GM21619 (cell line): ENCODE measurements at regions not wholly inside any gene's neighbourhood (a gene's known extent, or its start where the extent isn't known, plus 50 kb on each side); places are given as distances from the start of the nearest gene placed in this dataset.

Experiments
- ATAC-seq: cut with Tn5 transposase; IDR thresholded peaks from one replicate; pipeline ENCODE4 v1.9.1; 2021; ENCODE audit not compliant: unreplicated experiment

DNA sequence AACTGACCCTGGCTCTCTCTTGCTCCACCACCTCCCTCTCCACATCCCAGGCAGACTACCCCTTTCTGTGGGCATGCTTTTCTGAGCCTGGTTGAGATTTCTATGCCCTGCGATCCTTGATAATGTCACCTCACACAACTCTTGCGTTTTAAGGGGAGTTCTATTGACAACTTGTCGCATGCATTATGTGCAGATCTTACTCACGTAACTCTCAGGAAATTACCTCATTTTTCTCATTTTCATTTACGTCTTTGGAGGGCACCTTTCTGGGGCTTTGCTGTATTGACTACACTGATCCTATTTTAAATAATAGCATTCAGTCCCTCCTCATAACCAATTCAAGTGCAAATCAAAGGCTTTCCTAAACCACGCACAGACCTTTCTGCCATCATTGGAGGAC lies 140.4 kb upstream of the WWC1 start:
- ATAC-seq: no peak

DNA sequence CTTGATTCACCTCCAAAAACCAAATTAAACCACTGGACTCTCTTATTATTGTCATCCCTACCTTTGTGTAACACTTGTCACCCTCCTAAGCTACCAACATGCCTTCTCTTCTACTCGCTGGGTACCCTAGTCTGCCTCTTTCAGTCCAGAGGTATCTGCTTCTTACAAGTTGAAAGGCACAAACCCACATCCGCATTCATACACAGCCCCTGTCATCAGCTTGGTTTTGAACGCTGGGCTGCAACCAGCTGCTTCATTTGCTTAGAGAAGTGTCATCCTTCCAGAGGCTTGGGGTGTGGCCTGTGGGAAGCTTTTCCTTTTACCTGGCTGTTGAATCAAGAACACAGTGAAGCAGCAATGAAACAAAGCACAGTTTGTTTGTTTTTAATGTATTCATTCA lies 138.8 kb upstream of the WWC1 start:
- peak; percentile 74 for ATAC-seq

DNA sequence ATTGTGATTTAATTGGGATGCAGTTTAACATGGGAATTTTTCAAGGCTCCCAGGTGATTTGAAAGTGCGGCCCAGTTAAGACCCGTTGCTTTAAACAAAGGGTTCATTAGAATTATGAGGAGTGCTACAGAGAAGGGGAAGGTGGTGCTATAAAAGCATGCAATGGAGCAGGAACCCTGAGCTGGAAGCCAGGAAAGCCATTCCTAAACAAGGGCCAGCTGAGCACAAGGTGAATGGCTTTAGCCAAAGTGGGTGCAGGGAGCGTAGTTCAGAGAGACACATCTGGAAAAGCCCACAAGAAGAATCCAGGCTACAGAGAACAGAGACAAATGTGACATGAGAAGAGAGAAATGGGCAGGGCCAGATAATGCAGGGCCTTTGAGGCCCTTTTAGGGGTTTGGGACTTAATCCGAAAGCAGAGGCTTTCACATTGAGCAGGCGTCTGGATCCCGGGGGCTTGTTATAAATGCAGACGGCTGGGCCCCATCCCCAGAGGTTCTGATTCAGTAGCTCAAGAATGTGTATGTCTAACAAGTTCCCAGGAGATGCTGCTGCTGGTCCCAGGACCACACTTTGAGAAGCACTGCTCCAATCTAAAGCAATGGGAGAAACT lies 138.1 kb upstream of the WWC1 start:
- no peak for ATAC-seq

DNA sequence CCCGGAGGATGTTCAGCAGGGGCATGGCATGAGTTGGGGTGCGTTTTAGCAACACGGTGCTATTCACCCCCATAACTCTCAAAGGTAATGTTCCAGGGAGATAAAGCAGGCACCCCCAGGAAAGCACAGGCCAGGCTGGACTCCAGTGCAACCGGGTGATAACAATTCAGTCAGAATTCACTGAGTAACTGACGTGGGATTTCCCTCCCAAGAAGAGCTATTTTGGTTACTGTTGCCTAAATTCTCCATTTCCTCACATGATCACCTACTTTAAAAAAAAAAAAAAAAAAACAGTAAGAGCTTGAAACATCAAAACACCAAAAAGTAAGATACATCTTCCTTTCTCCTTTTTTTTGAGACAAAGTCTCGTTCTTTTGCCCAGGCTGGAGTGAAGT lies 137.6 kb upstream of the WWC1 start:
- no peak for ATAC-seq

DNA sequence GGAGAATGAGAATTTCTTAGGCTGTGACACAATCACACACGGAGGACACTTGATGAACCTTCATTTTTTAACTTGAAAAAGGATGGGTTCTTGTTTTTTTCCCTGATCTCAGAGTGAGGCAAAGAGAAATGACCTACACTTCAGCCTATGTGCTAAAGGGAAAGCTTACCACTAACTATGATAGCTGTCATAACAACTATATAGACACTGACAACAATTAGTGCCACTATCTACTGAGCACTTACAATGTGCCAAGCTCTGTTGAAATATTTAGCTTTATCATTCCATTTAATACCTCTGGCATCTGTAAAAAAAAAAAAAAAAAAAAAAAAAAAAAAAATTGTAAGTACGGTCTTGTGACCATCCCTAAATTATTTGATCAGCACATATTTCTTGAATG lies 135.9 kb upstream of the WWC1 start:
- ATAC-seq: no peak

DNA sequence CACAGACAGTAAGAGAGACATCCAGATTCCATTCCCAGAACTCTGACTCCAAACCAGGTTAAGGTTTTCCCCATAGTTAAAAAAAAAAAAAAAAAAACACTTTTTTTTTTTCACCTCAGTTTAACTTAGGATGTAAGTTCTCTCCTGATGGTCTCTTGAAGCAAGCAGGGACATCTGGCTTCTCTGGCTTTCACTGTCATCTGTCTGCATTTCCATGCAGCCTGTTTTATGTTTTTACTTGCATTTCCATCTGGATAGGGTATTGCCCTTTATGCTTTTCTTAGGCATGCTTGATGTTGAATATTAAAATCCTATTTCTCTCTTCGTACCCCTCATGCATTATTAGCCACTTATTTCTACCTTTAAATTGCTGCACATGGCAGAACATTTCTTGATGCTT lies 135.3 kb upstream of the WWC1 start:
- ATAC-seq: no peak

DNA sequence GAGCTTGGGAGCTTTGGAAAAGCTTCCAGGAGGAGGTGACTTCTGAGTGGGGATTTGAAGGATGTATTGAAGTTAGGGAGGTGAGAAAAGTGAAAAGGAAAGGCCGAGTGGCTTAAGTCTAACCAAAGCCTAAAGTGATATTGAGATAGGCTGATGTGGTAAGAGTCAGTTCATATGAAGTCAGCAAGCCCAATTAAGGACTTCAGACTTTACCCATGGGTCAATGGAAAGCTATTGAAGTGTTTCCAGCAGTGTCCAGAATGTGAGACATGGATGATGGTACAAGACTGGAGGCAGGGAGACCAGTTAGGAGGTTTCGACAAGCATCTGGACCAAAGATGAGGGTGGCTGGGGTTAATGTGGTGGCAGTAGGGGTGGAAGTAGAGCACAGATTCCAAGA lies 134.3 kb upstream of the WWC1 start:
- ATAC-seq: no peak

DNA sequence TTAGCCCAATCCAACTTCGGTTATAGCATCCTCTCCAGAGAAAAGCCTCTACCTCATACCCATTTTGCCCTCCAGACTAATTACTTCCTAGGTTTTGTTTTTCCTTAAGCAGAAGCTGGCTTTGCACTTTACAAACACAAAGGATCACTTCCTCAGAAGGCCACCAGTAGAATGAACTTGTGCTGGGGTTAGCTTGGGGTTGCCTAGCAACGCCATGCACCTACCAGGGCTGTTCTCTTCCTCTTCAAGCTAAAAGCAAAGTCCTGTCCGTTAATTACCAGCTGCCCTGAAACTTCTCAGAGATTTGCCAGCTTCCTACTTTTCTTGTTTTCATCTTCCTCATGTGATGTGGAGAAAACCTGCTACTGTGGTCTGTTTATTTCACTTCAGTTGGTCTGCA lies 132.0 kb upstream of the WWC1 start:
- peak; percentile 65 for ATAC-seq

DNA sequence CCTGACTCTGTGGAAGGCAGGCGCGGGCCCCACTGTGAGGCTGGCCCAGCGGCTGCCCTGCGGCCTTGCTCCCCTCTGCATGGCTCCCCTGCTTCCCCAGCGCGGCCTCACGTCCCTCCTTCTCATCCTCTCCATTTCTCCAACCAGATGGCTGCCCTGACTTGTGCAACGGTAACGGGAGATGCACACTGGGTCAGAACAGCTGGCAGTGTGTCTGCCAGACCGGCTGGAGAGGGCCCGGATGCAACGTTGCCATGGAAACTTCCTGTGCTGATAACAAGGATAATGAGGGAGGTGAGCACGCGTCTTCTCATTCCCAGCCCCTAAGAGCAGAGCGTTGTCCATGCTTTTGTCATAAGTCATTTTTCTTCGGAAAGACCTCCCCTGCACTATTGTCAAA lies 129.0 kb upstream of the WWC1 start:
- no peak for ATAC-seq

DNA sequence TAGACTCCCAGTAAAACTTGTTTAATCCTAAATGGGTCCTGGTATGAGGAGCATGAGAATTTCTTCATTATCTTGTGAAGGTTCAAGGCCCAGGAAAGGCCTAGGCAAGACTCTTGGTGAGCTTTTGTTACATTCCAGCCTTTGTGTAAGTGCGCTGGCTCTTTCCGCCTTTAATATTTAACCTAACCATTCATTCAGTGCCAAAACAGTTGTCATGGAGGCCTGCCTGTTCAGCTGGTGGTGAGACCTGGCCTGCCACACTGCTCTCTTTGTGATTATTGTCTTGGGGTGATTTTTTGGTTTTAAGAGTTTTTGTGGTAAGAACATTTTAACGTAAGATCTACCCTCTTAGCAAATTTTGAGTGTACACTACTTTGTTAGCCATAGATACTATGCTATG lies 127.5 kb upstream of the WWC1 start:
- ATAC-seq: no peak

DNA sequence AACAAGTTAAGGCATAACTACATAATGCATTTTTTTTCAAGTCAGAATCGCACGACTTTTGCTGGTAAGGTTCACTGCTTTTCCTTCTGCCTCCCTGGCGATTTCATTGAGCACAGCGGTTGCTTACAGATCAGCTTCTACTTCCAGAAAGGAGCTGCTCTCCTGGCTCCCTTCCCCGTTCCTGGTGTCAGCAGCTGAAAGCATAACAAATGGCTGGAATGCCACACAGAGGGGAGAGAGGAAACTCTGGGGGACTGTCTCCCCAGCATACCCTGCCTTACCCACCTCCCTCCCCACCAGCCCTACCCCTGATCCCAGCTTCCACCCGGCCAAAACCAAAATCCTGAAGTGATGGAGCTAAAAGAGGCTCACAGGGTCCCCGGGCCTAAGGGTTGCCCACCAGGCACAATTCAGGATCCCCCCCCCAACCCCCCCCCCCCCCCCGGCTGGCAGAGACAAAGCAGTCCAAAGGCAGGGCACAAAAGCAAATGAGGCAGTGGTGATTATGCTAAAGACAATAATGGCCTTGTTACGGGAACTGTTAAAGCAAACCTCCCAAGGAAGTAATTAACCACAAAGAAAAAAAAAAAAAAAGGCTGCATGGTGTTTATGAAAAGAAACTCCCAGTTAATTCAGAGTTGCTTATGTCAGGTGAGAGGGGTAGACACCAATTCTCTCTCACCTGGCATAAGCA lies 126.1 kb upstream of the WWC1 start:
- ATAC-seq: no peak

DNA sequence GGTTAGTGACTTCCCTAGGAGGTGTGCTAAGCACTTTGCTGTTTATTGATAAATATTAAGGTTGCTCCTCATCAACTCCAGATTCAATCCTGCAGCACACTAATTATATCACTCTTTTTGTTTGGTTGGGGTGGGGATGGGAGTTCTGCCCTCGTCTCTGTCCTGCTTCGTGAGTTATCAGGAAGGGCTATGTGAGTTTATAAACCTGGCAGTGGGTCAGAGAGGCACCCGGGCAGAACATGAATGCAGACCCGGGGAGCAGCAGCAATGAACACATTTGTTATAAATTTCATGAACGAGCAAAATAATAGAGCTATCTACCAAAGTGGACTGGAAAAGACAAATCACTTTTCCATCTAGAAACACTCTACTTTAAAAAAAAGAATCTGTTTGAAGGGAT lies 125.5 kb upstream of the WWC1 start:
- no peak for ATAC-seq

DNA sequence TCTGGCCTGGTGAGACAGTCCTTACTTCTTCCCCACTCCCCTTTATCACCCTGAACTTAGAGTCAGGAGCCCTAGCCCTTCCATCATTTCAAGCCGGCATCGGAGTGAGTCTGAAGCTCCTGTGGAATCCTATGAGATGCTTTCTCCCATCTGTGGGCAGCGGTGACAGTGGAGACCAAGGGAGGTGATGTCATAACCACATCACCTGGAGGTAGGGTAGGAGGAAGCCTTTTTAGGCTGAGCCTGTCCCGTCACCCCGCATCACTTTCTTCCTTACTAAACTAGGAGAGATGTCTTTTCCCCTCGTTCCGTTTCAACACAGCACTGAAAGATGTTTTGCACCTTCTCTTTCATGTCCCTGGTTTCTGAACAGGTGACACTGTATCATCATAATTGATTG lies 124.1 kb upstream of the WWC1 start:
- no peak for ATAC-seq

DNA sequence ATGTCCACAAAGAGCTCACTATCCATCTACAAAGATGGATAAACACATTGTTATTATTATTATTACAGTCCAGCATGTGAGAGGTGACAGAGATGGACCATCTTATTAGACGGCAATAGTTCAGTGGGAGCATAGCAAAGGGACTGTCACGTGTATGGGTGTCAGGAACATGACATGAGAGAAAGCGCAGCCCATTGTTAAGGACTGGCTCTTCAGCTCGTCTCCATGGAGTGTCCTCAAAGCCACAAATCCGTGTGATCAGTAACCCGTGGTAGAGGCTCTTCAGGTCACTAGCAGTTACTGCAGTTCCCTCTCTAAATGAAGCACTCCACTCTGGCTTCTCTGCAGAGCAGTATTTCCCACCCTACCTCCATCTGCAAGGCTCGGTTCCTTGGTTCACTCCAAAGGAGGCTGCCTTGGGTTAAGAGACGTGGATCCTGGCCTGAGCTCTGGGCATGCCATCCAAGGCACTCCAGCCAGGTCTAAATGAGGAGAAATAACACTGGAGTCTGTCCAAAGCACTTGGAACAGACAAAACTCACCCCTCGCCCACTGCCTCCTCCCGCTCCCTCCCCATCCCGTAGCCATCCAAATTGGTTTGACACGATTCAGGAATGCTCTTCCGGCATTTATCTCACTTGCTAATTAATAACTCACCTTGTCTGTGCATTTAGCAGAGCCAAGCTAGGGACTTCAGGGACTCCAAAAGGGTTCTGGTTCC lies 122.3 kb upstream of the WWC1 start:
- ATAC-seq: no peak

DNA sequence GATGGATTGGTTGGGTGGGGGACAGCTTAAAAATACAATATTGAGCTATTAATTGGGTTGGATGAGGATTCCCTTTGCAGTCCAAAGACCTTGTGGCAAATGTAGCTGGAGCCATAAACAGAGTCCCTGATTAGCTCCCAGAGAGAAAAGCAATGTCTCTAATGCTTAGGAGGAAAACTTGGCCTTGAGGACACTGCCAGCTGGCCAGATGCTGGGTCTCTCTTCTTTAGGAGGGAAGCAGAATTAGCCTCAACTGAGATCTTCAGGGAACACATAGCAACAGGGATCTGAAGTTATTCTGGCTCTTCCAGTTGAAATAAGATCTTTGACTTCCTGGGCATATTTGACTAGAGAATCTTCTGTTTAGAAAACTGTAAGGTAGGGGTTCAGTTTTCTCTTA lies 121.7 kb upstream of the WWC1 start:
- no peak for ATAC-seq

DNA sequence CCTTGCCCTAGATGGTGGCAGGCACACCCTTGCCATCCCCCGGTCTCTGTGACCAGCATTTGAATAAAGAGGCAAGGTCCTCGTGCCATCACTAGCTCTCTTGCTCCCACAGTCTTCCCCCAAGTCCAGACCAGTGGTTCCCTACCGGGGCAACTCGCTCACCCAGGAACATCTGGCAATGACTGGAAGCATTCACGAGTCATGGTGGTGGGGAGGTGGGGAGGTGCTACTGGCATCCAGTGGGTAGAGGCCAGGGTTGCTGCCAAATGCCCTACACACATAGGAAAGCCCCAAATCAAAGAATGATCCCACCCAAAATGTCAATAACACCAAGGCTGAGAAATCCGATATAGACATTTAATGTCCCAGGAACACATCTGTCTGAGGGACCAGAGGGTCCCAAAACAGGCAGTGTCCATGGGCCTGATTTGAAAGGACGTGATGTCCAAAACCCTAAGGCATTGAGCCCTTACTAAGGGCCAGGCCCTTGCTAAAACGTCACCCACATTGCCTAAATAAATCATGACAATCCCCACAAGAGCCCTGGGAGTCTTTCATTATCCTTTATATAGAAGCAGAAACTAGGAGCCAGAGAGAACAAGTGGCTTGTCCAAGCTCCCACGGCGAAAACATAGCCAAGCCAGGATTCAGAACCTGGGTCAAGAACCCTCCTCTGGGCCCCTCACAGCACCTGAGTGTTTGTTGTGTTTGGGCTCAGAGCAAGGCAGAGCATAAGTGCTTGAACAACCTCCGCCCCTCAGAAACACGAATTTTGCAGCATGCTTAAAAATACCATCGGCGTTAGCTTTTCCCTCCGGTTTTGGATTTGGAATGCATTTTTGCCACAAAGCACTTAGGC lies 119.3 kb upstream of the WWC1 start:
- no peak for ATAC-seq

DNA sequence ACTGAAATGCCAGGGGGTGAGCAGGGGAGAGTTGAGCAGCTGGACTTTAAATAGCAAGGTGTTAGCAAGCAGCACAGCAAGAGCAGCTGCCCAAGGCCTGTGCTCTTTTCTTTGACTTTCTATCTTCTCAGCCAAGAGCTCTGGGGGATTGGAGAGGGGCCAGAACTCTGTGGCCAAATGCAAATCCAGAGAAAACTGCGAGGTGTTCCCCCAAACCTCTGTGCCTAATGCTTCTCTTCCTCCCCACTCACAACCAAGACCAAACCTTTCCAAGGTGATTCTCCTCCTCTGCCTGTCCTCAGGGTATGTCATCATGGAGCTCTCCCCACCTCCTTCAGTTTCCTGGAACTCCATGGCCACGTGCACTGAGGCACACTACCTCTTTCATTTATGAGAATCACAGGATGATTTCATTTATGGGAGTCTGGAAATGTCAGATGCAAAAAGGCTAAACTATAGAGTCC lies 118.7 kb upstream of the WWC1 start:
- ATAC-seq: no peak

DNA sequence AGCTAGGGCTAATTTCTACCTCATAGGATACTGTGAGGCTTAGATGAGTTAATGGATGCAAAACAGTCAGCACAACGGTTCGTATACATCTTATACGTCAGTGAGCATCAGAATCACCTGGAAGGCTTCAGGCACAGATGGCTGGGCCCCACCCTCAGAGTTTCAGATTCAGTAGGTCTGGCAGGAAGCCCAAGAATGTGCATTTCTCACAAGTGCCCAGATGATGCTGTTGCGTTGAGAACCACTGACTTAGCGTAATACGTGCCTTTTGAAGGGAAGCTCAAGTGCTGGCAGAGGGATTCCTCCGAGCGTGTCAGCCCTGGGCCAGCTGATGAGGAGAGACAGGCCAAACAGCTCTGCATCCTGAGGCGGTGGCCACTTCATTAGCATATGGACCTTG lies 117.1 kb upstream of the WWC1 start:
- peak; percentile 72 for ATAC-seq

DNA sequence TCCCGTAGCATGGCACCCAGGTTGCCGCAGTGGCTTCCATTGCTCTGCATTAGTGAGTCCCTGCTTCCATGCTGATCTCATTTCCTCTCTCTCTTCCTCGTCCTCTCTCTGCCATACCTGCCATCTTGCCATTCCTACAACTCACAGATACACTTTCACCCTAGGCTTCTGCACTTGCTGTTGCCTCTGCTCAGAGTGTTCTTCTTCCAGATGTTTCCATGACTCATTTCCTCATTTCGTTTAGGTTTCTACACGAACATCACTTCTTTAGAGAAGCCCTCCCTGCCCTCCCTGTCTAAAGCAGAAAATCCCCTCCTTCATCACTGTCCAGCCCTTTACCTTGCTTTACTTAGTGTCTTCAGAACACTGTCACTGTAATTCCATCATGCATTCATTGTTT lies 115.2 kb upstream of the WWC1 start:
- ATAC-seq: no peak

DNA sequence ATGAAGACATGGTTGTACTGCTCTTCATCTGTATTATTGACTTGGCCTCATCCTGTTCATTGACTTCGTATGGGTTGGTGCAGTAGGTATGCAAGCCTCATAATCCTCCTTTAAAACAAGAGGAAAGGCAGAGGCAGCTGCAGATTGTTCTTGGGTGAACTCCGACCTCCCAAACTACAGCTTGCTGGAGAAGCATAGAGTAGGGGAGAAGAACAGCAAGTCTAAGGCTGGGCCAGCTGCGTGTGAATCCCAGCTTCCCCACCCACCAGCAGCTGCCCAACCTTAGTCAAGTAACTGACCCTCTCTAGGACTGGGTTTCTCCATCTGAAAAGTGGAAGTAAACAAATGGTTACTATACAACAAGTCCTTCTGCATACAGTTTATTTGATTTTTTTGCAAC lies 114.5 kb upstream of the WWC1 start:
- ATAC-seq: no peak

DNA sequence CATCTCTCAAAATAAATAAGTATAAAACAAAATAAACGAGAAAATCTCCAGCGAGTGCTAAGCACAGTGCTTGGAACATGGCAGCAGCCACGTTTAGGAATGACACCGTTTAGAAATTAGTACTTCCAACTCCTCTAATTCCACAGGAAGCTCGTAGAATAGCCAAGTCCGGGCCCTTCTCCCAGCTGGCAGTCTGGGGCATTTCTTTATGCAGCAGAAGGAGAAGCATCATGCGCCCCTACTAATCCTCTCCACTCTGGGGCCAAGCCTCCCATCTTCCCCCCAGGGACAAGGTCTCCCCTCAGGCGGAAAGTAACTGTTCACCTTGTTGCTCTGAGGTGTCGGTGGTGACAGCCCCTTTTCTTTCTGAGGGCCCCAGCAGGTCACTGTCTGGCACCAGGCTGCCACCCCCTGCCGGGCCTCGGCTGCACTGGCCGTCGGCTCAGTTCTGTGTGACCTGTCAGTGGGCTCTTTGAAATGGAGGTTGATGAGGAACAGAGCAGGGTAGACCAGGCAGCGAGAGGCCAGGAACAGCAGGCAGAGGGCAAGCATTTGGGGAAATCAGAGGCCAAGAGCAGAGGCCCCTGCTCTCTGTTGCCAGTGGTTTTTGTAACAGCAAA lies 113.5 kb upstream of the WWC1 start:
- no peak for ATAC-seq
